ENCODE measurements at regions not wholly inside any gene's neighbourhood (a gene's known extent, or its start where the extent isn't known, plus 50 kb on each side); places are given as distances from the start of the nearest gene placed in this dataset.
A peak's percentile ranks its signal among the peaks of the same experiment; 100 is the strongest.
"Not testable (repeated sequence)": the region's sequence is repeated elsewhere in the genome, so short reads cannot be mapped to it uniquely, and the experiment has no call there.

DNA sequence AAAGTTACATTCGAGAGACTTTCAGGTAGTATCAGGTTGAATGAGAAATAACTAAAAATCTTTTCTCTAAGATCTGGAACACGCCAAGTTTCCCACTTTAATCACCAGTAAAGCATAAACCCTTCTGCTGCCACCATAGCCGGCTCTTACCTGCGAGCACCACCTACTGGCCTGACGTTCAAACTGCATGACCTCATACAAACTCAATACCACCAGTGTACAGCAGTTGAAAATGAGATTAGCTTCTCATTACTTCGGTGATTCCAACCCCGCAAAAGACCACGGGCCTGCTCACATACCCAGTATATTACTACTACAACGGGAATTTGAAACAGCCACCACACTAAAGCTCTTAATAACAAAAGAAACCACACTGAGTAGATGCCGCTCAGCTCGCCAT is 1191.2 kb downstream of the TMEM121 start:
- H3K36me3 Mint-ChIP-seq (ENCODE audit: low read depth); DNase-seq; CTCF ChIA-PET; H3K27me3 ChIP-seq (ENCODE audit: control insufficient read depth in 1 of 2, insufficient read depth in 2 of 2, low read length in 2 of 2); H3K27me3 Mint-ChIP-seq; H3K27ac Mint-ChIP-seq; H3K27ac ChIP-seq (ENCODE audit: low read depth in 1 of 2, low read length in 2 of 2); H3K4me3 ChIP-seq (ENCODE audit: low read length); H3K36me3 ChIP-seq (ENCODE audit: insufficient read depth, low read length); H3K9me3 ChIP-seq (ENCODE audit: control insufficient read depth in 1 of 2, insufficient read depth in 1 of 2, low read length in 2 of 2); H3K9me3 Mint-ChIP-seq: not testable (repeated sequence)
- intact Hi-C loops (cut with DNase I, micrococcal nuclease) = loop anchor here (5.0 to 10.0 kb wide), 2 partner anchors 53 to 55 kb away; no protein-coding TSS in a partner anchor
- ATAC-seq (ENCODE audit: poor library complexity) = peak; percentile 86
- TF ChIP-seq, protein P1, sequence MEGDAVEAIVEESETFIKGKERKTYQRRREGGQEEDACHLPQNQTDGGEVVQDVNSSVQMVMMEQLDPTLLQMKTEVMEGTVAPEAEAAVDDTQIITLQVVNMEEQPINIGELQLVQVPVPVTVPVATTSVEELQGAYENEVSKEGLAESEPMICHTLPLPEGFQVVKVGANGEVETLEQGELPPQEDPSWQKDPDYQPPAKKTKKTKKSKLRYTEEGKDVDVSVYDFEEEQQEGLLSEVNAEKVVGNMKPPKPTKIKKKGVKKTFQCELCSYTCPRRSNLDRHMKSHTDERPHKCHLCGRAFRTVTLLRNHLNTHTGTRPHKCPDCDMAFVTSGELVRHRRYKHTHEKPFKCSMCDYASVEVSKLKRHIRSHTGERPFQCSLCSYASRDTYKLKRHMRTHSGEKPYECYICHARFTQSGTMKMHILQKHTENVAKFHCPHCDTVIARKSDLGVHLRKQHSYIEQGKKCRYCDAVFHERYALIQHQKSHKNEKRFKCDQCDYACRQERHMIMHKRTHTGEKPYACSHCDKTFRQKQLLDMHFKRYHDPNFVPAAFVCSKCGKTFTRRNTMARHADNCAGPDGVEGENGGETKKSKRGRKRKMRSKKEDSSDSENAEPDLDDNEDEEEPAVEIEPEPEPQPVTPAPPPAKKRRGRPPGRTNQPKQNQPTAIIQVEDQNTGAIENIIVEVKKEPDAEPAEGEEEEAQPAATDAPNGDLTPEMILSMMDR (IDR thresholded peaks at IDR 0.05) = peak; percentile 57
- POLR2A ChIA-PET = interaction anchor here (1.6 kb wide), 1 partner anchor 54 kb away, joined by 4 read pairs; no protein-coding TSS in a partner anchor
- peaks cover 41% of the 10 kb centered on the region for H3K4me1 Mint-ChIP-seq (ENCODE audit: low read depth)
- H3K4me3 Mint-ChIP-seq = peak overlapping the region; percentile 42
- H3K4me1 ChIP-seq (ENCODE audit: insufficient read depth, low read length) = peaks cover 31% of the 10 kb centered on the region

- H3K36me3 Mint-ChIP-seq (ENCODE audit: low read depth); H3K27me3 ChIP-seq (ENCODE audit: control insufficient read depth in 1 of 2, insufficient read depth in 2 of 2, low read length in 2 of 2); H3K4me3 ChIP-seq (ENCODE audit: low read length); H3K9me3 Mint-ChIP-seq; H3K27me3 Mint-ChIP-seq; POLR2A ChIA-PET; H3K9me3 ChIP-seq (ENCODE audit: control insufficient read depth in 1 of 2, insufficient read depth in 1 of 2, low read length in 2 of 2); H3K36me3 ChIP-seq (ENCODE audit: insufficient read depth, low read length); ATAC-seq (ENCODE audit: poor library complexity); H3K27ac ChIP-seq (ENCODE audit: low read depth in 1 of 2, low read length in 2 of 2); CTCF ChIA-PET: not testable (repeated sequence)
- intact Hi-C loops (cut with DNase I, micrococcal nuclease) = loop anchor here (5.0 to 10.0 kb wide), 2 partner anchors 55 to 58 kb away; no protein-coding TSS in a partner anchor
- peak in 7 of 14 experiments; percentile 29 to 74 (median 53) for DNase-seq
- peak overlapping the region; percentile 79 for H3K27ac Mint-ChIP-seq
- H3K4me1 Mint-ChIP-seq (ENCODE audit: low read depth) = peaks cover 58% of the 10 kb centered on the region
- H3K4me3 Mint-ChIP-seq = peak overlapping the region; percentile 45
- H3K4me1 ChIP-seq (ENCODE audit: insufficient read depth, low read length) = peaks cover 30% of the 10 kb centered on the region
Observed at GRCh38 chr14:106719880-106720279, 1193.5 kb downstream of the TMEM121 start.

DNA sequence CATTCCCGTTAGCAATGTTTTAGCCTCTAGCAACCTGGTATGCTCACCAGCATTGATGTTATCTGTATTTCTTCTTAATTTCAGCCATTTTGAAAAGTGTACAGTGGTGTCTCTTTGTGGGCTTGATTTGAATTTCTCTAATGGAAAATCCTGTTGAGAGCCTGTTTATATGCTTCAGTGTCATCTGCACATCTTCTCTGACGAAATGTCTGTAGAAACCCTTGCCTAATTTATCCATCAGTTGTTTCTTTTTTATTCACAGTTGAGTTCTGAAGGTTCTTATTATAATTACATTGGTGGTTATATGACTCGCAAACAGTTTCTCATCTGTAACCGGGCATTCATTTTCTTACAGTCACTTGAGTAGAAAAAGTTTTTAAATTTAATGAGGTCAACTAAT is 1195.5 kb downstream of the TMEM121 start:
- H3K27me3 ChIP-seq (ENCODE audit: control insufficient read depth in 1 of 2, insufficient read depth in 2 of 2, low read length in 2 of 2); H3K4me3 ChIP-seq (ENCODE audit: low read length); H3K9me3 Mint-ChIP-seq; H3K36me3 Mint-ChIP-seq (ENCODE audit: low read depth); DNase-seq; H3K9me3 ChIP-seq (ENCODE audit: control insufficient read depth in 1 of 2, insufficient read depth in 1 of 2, low read length in 2 of 2); H3K4me3 Mint-ChIP-seq; intact Hi-C loops (cut with DNase I, micrococcal nuclease); POLR2A ChIA-PET; H3K36me3 ChIP-seq (ENCODE audit: insufficient read depth, low read length); H3K27me3 Mint-ChIP-seq; H3K27ac Mint-ChIP-seq; CTCF ChIA-PET; H3K27ac ChIP-seq (ENCODE audit: low read depth in 1 of 2, low read length in 2 of 2); ATAC-seq (ENCODE audit: poor library complexity): not testable (repeated sequence)
- H3K4me1 ChIP-seq (ENCODE audit: insufficient read depth, low read length) = peaks cover 35% of the 10 kb centered on the region
- peaks cover 58% of the 10 kb centered on the region for H3K4me1 Mint-ChIP-seq (ENCODE audit: low read depth)

- POLR2A ChIA-PET; H3K36me3 ChIP-seq (ENCODE audit: insufficient read depth, low read length); H3K9me3 Mint-ChIP-seq; intact Hi-C loops (cut with DNase I, micrococcal nuclease); H3K4me3 ChIP-seq (ENCODE audit: low read length); H3K36me3 Mint-ChIP-seq (ENCODE audit: low read depth); H3K27ac ChIP-seq (ENCODE audit: low read depth in 1 of 2, low read length in 2 of 2); H3K27me3 Mint-ChIP-seq; CTCF ChIA-PET; H3K9me3 ChIP-seq (ENCODE audit: control insufficient read depth in 1 of 2, insufficient read depth in 1 of 2, low read length in 2 of 2); H3K27me3 ChIP-seq (ENCODE audit: control insufficient read depth in 1 of 2, insufficient read depth in 2 of 2, low read length in 2 of 2): not testable (repeated sequence)
- Mint-ChIP-seq H3K4me3 (peak overlapping the region; percentile 57), H3K27ac (peak overlapping the region; percentile 83), H3K4me1 (ENCODE audit: low read depth) (peaks cover 61% of the 10 kb centered on the region)
- DNase-seq (peak in 3 of 14 experiments; percentile 21 to 52 (median 50)), ATAC-seq (ENCODE audit: poor library complexity) (peak; percentile 85)
- H3K4me1 ChIP-seq (ENCODE audit: insufficient read depth, low read length) = peaks cover 37% of the 10 kb centered on the region
Observed at GRCh38 chr14:106722813-106723687, 1196.7 kb downstream of the TMEM121 start.

Measured in CD4-positive, alpha-beta T cell (primary cell).